ENCODE measurements at regions not wholly inside any gene's neighbourhood (a gene's known extent, or its start where the extent isn't known, plus 50 kb on each side); places are given as distances from the start of the nearest gene placed in this dataset.

DNA sequence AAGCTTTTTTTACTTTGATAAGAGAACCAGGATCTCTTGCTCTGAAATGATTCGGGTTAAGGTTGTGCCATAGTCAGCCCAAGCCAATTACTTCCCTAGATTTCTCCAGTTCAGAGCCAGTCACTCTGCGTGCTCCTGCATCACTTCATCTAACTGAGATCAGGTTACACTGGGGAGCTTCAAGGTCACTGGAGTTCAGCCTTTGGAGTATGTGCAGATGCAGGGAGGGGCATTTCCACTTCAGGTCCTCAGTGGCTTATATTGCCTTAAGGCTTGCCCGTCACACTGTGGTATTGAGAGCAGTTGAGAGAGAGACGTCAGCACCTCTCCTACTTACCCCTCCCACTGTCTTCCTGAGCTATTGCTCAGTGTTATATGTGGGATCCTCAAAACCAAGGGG is 317.8 kb downstream of the EPHA4 start:
- TF ChIP-seq POLR2A (IDR thresholded peaks at IDR 0.05): no peak
- TF ChIP-seq CTCF (IDR thresholded peaks at IDR 0.05): no peak

All from body of pancreas (tissue), 4 donors.